ENCODE measurements at regions not wholly inside any gene's neighbourhood (a gene's known extent, or its start where the extent isn't known, plus 50 kb on each side); places are given as distances from the start of the nearest gene placed in this dataset.

GRCh38 chr1:105373681-105374080 lies 1624.0 kb downstream of the AMY1C start:
- no peak for TF ChIP-seq CTCF (IDR thresholded peaks at IDR 0.05; ENCODE audit: low read depth, low read length)
- no peak for TF ChIP-seq POLR2A (IDR thresholded peaks at IDR 0.05; ENCODE audit: extremely low read depth, insufficient read length)
